Activated CD4-positive, alpha-beta T cell treated with anti-CD3 and anti-CD28 coated beads, Interleukin-2, amount 10 ng/mL, durations not matched to agents 24 days and 14 days (primary cell): ENCODE measurements at regions not wholly inside any gene's neighbourhood (a gene's known extent, or its start where the extent isn't known, plus 50 kb on each side); places are given as distances from the start of the nearest gene placed in this dataset.

Experiments used
- DNase-seq: peaks from one replicate; pipeline ENCODE4 v3.0.0; 2022
- H3K27ac Mint-ChIP-seq: one replicate; pipeline ENCODE4 v1.8.0; 2022; ENCODE audit warnings: mild to moderate bottlenecking, mixed read lengths
- H3K27me3 Mint-ChIP-seq: one replicate; pipeline ENCODE4 v1.8.0; 2022; ENCODE audit warnings: mixed read lengths
- H3K36me3 Mint-ChIP-seq: one replicate; pipeline ENCODE4 v1.8.0; 2022; ENCODE audit warnings: low read depth, mild to moderate bottlenecking, mixed read lengths
- H3K4me1 Mint-ChIP-seq: one replicate; pipeline ENCODE4 v1.8.0; 2021; ENCODE audit warnings: mixed read lengths
- H3K4me3 Mint-ChIP-seq: one replicate; pipeline ENCODE4 v1.8.0; 2022; ENCODE audit warnings: mild to moderate bottlenecking, moderate library complexity, mixed read lengths
- H3K9me3 Mint-ChIP-seq: one replicate; pipeline ENCODE4 v1.8.0; 2021; ENCODE audit warnings: mixed read lengths
- intact Hi-C: fragments of 100-400 bp; cut with micrococcal nuclease; formaldehyde crosslinking; loops from one replicate; pipeline ENCODE4 v1.15.1; 2023

- Mint-ChIP-seq H3K36me3 (no peaks in the 10 kb centered on the region), H3K27ac (no peak overlapping the region), H3K9me3 (no peaks in the 10 kb centered on the region), H3K4me1 (peaks cover 24% of the 10 kb centered on the region), H3K27me3 (no peaks in the 10 kb centered on the region), H3K4me3 (no peak overlapping the region)
- no peak for DNase-seq
- intact Hi-C loops, result loop anchor here (10.0 kb wide), 1 partner anchor 47 kb away; the partner anchor contains the start of gene ARHGAP35
These were observed 50.7 kb downstream of the ARHGAP35 start for GRCh38 chr19:46911456-46911855.

GRCh38 chr19:46913198-46913851 lies 52.5 kb downstream of the ARHGAP35 start:
- Mint-ChIP-seq H3K4me1 (peaks cover 29% of the 10 kb centered on the region), H3K36me3 (peaks cover 2% of the 10 kb centered on the region), H3K27ac (no peak overlapping the region), H3K27me3 (no peaks in the 10 kb centered on the region), H3K9me3 (no peaks in the 10 kb centered on the region), H3K4me3 (no peak overlapping the region)
- intact Hi-C loops, result loop anchor here (10.0 kb wide), 1 partner anchor 49 kb away; the partner anchor contains the start of gene ARHGAP35
- no peak for DNase-seq

GRCh38 chr19:46913852-46914430 lies 53.1 kb downstream of the ARHGAP35 start:
- no peak for DNase-seq
- Mint-ChIP-seq H3K36me3 (peaks cover 8% of the 10 kb centered on the region), H3K9me3 (no peaks in the 10 kb centered on the region), H3K27me3 (no peaks in the 10 kb centered on the region), H3K27ac (no peak overlapping the region), H3K4me1 (peaks cover 28% of the 10 kb centered on the region), H3K4me3 (no peak overlapping the region)
- intact Hi-C loops, result loop anchor here (10.0 kb wide), 1 partner anchor 49 kb away; the partner anchor contains the start of gene ARHGAP35

- no peaks in the 10 kb centered on the region for H3K9me3 Mint-ChIP-seq
- H3K27me3 Mint-ChIP-seq, result no peaks in the 10 kb centered on the region
- intact Hi-C loops, result loop anchor here (5.0 to 10.0 kb wide), 2 partner anchors 51 to 52 kb away; partner anchors contain the start of gene ARHGAP35
- no peak overlapping the region for H3K4me3 Mint-ChIP-seq
- H3K36me3 Mint-ChIP-seq, result peaks cover 22% of the 10 kb centered on the region
- H3K4me1 Mint-ChIP-seq, result peaks cover 33% of the 10 kb centered on the region
- H3K27ac Mint-ChIP-seq, result no peak overlapping the region
- DNase-seq, result no peak
These were observed 54.6 kb downstream of the ARHGAP35 start for GRCh38 chr19:46915386-46915785.

GRCh38 chr19:46917002-46917401 lies 56.2 kb downstream of the ARHGAP35 start:
- Mint-ChIP-seq H3K27me3 (no peaks in the 10 kb centered on the region), H3K4me1 (peaks cover 30% of the 10 kb centered on the region), H3K4me3 (no peak overlapping the region), H3K27ac (peak overlapping the region; percentile 42), H3K9me3 (no peaks in the 10 kb centered on the region), H3K36me3 (peaks cover 35% of the 10 kb centered on the region)
- intact Hi-C loops, result loop anchor here (5.0 to 10.0 kb wide), 2 partner anchors 50 to 52 kb away; partner anchors contain the start of gene ARHGAP35
- no peak for DNase-seq

- Mint-ChIP-seq H3K4me3 (no peak overlapping the region), H3K27me3 (no peaks in the 10 kb centered on the region), H3K36me3 (peaks cover 43% of the 10 kb centered on the region), H3K27ac (no peak overlapping the region), H3K4me1 (peaks cover 30% of the 10 kb centered on the region), H3K9me3 (no peaks in the 10 kb centered on the region)
- DNase-seq, result no peak
- intact Hi-C loops, result loop anchor here (5.0 to 10.0 kb wide), 2 partner anchors 48 to 55 kb away; partner anchors contain the start of gene ARHGAP35
These were observed 58.5 kb downstream of the ARHGAP35 start for GRCh38 chr19:46919324-46919723.

GRCh38 chr19:46920362-46920761 lies 59.6 kb downstream of the ARHGAP35 start:
- no peaks in the 10 kb centered on the region for H3K27me3 Mint-ChIP-seq
- intact Hi-C loops, result no loop called here
- peaks cover 37% of the 10 kb centered on the region for H3K4me1 Mint-ChIP-seq
- H3K36me3 Mint-ChIP-seq, result peaks cover 47% of the 10 kb centered on the region
- no peak for DNase-seq
- H3K27ac Mint-ChIP-seq, result no peak overlapping the region
- H3K9me3 Mint-ChIP-seq, result no peaks in the 10 kb centered on the region
- no peak overlapping the region for H3K4me3 Mint-ChIP-seq

- Mint-ChIP-seq H3K4me3 (no peak overlapping the region), H3K9me3 (no peaks in the 10 kb centered on the region), H3K27ac (no peak overlapping the region), H3K36me3 (peaks cover 48% of the 10 kb centered on the region), H3K4me1 (peaks cover 37% of the 10 kb centered on the region), H3K27me3 (no peaks in the 10 kb centered on the region)
- DNase-seq, result no peak
- intact Hi-C loops, result no loop called here
These were observed 60.3 kb downstream of the ARHGAP35 start for GRCh38 chr19:46921071-46921470.

GRCh38 chr19:46922465-46922864 lies 61.7 kb downstream of the ARHGAP35 start:
- intact Hi-C loops, result no loop called here

GRCh38 chr19:46924874-46925547 lies 64.2 kb downstream of the ARHGAP35 start:
- Mint-ChIP-seq H3K27me3 (no peaks in the 10 kb centered on the region), H3K27ac (peak overlapping the region; percentile 38), H3K36me3 (peaks cover 32% of the 10 kb centered on the region), H3K4me1 (peaks cover 34% of the 10 kb centered on the region), H3K9me3 (no peaks in the 10 kb centered on the region), H3K4me3 (peak overlapping the region; percentile 15)
- DNase-seq, result peak; percentile 66
- intact Hi-C loops, result no loop called here

More at GRCh38 chr19:46922465-46922864, 61.7 kb downstream of the ARHGAP35 start:
- Mint-ChIP-seq H3K4me3 (no peak overlapping the region), H3K4me1 (peaks cover 43% of the 10 kb centered on the region), H3K27ac (no peak overlapping the region), H3K36me3 (peaks cover 50% of the 10 kb centered on the region), H3K27me3 (no peaks in the 10 kb centered on the region), H3K9me3 (no peaks in the 10 kb centered on the region)
- no peak for DNase-seq

GRCh38 chr19:46925548-46925950 lies 64.8 kb downstream of the ARHGAP35 start:
- no peak overlapping the region for H3K4me3 Mint-ChIP-seq
- H3K27ac Mint-ChIP-seq, result no peak overlapping the region
- no peak for DNase-seq
- peaks cover 27% of the 10 kb centered on the region for H3K36me3 Mint-ChIP-seq
- H3K9me3 Mint-ChIP-seq, result no peaks in the 10 kb centered on the region
- H3K27me3 Mint-ChIP-seq, result no peaks in the 10 kb centered on the region
- peaks cover 34% of the 10 kb centered on the region for H3K4me1 Mint-ChIP-seq
- intact Hi-C loops, result no loop called here

GRCh38 chr19:46926170-46927071 lies 65.6 kb downstream of the ARHGAP35 start:
- no peaks in the 10 kb centered on the region for H3K27me3 Mint-ChIP-seq
- intact Hi-C loops, result no loop called here
- H3K4me3 Mint-ChIP-seq, result no peak overlapping the region
- H3K36me3 Mint-ChIP-seq, result peaks cover 21% of the 10 kb centered on the region
- H3K4me1 Mint-ChIP-seq, result peaks cover 34% of the 10 kb centered on the region
- H3K27ac Mint-ChIP-seq, result no peak overlapping the region
- H3K9me3 Mint-ChIP-seq, result no peaks in the 10 kb centered on the region
- DNase-seq, result no peak

GRCh38 chr19:46927106-46927505 lies 66.3 kb downstream of the ARHGAP35 start:
- no peak for DNase-seq
- Mint-ChIP-seq H3K4me1 (peaks cover 34% of the 10 kb centered on the region), H3K4me3 (no peak overlapping the region), H3K36me3 (peaks cover 14% of the 10 kb centered on the region), H3K27me3 (no peaks in the 10 kb centered on the region), H3K27ac (no peak overlapping the region), H3K9me3 (no peaks in the 10 kb centered on the region)
- intact Hi-C loops, result no loop called here
